Cardiac muscle cell (in vitro differentiated cells and primary cell): ENCODE measurements at regions not wholly inside any gene's neighbourhood (a gene's known extent, or its start where the extent isn't known, plus 50 kb on each side); places are given as distances from the start of the nearest gene placed in this dataset.

ENCODE experiments used
- DNase-seq, 2 donors: peaks; one replicate each; pipeline versions ENCODE4 v3.0.0 to v3.0.0-alpha.2; 2010 to 2017; ENCODE audit warnings: low read depth in 1 of 2, low spot score in 1 of 2
- H3K27ac ChIP-seq: fragments of 200-600 bp; sonication (generic); 2 replicates; pipeline ENCODE4 v1.5.1; 2016
- H3K27me3 ChIP-seq: fragments of 200-600 bp; sonication (generic); 2 replicates; pipeline ENCODE4 v1.6.0; 2016; ENCODE audit warnings: control low read depth
- H3K36me3 ChIP-seq: fragments of 200-600 bp; sonication (generic); 2 replicates; pipeline ENCODE4 v1.5.1; 2016; ENCODE audit warnings: control low read depth
- H3K4me1 ChIP-seq: fragments of 200-600 bp; sonication (generic); 2 replicates; pipeline ENCODE4 v1.8.1; 2017; ENCODE audit warnings: low read depth, mild to moderate bottlenecking, mixed run types
- H3K4me3 ChIP-seq: fragments of 200-600 bp; sonication (generic); 2 replicates; pipeline ENCODE4 v1.5.1; 2016; ENCODE audit warnings: mild to moderate bottlenecking
- H3K9me3 ChIP-seq: fragments of 200-600 bp; sonication (generic); 2 replicates; pipeline ENCODE4 v1.5.1; 2017; ENCODE audit warnings: low read depth, mild to moderate bottlenecking, control low read depth
- TF ChIP-seq, protein P1 (sequence below): IDR thresholded peaks from 2 replicates; pipeline ENCODE4 v1.5.1; 2012; ENCODE audit warnings: low read depth, mild to moderate bottlenecking, low read length

DNA sequence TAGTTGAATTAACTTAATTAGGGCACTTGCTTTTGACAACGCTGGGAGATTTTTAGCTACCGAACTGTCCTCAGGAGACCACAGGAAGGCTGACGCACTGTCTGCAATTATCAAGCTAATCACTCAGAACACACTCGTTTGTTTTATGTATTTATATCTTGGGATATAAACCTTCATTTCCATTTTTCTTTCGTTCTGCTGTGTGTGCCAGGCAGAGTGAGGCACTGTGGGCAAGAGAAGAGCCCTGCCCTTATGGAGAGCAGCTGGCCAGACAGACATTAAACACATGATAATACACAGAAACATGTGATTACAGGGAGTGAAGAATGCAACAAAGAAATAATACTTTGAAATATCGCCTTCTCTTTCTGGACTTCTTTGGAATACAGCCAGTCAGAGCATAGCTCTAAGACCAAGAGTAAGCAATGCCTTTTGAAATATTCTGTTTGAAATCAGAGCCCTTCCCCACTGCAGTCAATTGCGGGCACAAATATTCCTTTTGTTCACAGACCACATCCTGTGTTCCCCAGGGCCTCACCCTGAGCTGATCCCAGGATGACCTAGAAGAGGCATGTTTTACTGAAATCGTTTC is 96.8 kb downstream of the ANKRD60 start:
- Histone ChIP-seq H3K4me1 (no peaks in the 10 kb centered on the region), H3K36me3 (no peaks in the 10 kb centered on the region), H3K27ac (no peak overlapping the region), H3K4me3 (no peak overlapping the region), H3K9me3 (no peaks in the 10 kb centered on the region), H3K27me3 (peaks cover 32% of the 10 kb centered on the region)
- TF ChIP-seq, protein P1, sequence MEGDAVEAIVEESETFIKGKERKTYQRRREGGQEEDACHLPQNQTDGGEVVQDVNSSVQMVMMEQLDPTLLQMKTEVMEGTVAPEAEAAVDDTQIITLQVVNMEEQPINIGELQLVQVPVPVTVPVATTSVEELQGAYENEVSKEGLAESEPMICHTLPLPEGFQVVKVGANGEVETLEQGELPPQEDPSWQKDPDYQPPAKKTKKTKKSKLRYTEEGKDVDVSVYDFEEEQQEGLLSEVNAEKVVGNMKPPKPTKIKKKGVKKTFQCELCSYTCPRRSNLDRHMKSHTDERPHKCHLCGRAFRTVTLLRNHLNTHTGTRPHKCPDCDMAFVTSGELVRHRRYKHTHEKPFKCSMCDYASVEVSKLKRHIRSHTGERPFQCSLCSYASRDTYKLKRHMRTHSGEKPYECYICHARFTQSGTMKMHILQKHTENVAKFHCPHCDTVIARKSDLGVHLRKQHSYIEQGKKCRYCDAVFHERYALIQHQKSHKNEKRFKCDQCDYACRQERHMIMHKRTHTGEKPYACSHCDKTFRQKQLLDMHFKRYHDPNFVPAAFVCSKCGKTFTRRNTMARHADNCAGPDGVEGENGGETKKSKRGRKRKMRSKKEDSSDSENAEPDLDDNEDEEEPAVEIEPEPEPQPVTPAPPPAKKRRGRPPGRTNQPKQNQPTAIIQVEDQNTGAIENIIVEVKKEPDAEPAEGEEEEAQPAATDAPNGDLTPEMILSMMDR: no peak
- DNase-seq: peak in 1 of 2 donors; percentile 81

- TF ChIP-seq, protein P1: no peak
- H3K4me3 ChIP-seq: no peak overlapping the region
- peak in 1 of 2 donors; percentile 13 for DNase-seq
- no peaks in the 10 kb centered on the region for H3K4me1 ChIP-seq
- H3K9me3 ChIP-seq: no peaks in the 10 kb centered on the region
- H3K36me3 ChIP-seq: no peaks in the 10 kb centered on the region
- H3K27ac ChIP-seq: no peak overlapping the region
- peaks cover 27% of the 10 kb centered on the region for H3K27me3 ChIP-seq
Measured at GRCh38 chr20:58131151-58131550, 97.3 kb downstream of the ANKRD60 start.

- no peak overlapping the region for H3K4me3 ChIP-seq
- H3K27ac ChIP-seq: no peak overlapping the region
- DNase-seq: peak in 1 of 2 donors; percentile 27
- no peaks in the 10 kb centered on the region for H3K36me3 ChIP-seq
- no peaks in the 10 kb centered on the region for H3K4me1 ChIP-seq
- no peaks in the 10 kb centered on the region for H3K9me3 ChIP-seq
- TF ChIP-seq, protein P1: no peak
- peaks cover 21% of the 10 kb centered on the region for H3K27me3 ChIP-seq
Measured at GRCh38 chr20:58130581-58130980, 97.9 kb downstream of the ANKRD60 start.

DNA sequence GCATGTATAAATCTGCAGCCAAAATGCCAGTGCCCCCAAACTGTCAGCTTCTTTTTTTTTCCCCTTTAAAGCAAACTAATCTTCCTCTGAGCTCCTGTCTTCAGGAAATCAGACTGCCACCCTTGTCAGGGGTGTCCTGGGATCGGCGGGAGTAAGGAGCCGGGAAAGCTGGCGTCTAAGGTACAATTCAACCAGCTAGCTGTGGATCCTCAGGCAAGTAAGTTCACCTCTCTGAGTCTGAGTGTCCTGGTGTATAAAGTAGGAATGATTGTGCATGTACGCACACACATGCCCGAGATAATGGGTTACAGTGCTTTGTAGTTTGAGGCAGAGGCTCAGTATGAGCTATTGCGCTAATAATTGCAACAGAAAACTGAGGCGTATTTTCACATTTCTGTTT is 98.3 kb downstream of the ANKRD60 start:
- no peak for DNase-seq
- Histone ChIP-seq H3K27me3 (peaks cover 17% of the 10 kb centered on the region), H3K4me1 (no peaks in the 10 kb centered on the region)

GRCh38 chr20:58129721-58130151 is 98.7 kb downstream of the ANKRD60 start:
- DNase-seq: no peak
- Histone ChIP-seq H3K4me3 (no peak overlapping the region), H3K27ac (no peak overlapping the region), H3K4me1 (no peaks in the 10 kb centered on the region), H3K36me3 (no peaks in the 10 kb centered on the region), H3K9me3 (no peaks in the 10 kb centered on the region), H3K27me3 (peaks cover 13% of the 10 kb centered on the region)
- TF ChIP-seq, protein P1: no peak

More for the DNA sequence above, 98.3 kb downstream of the ANKRD60 start:
- H3K9me3 ChIP-seq: no peaks in the 10 kb centered on the region
- no peaks in the 10 kb centered on the region for H3K36me3 ChIP-seq
- TF ChIP-seq, protein P1: no peak
- no peak overlapping the region for H3K4me3 ChIP-seq
- no peak overlapping the region for H3K27ac ChIP-seq
